Loucy (cell line): ENCODE measurements at regions not wholly inside any gene's neighbourhood (a gene's known extent, or its start where the extent isn't known, plus 50 kb on each side); places are given as distances from the start of the nearest gene placed in this dataset.

ENCODE experiments used
- EZH2phosphoT487 ChIP-seq: fragments of 200-600 bp; IDR thresholded peaks from 2 replicates; pipeline ENCODE4 v1.6.1; 2018; ENCODE audit warnings: antibody characterized with exemption, mild to moderate bottlenecking, moderate library complexity, borderline replicate concordance
- TF ChIP-seq, protein P1 (sequence below): fragments of 200-600 bp; sonication (generic); conservative IDR thresholded peaks from 2 replicates; pipeline ENCODE4 v1.5.1; 2014; ENCODE audit warnings: mild to moderate bottlenecking, antibody characterized with exemption, low read length

DNA sequence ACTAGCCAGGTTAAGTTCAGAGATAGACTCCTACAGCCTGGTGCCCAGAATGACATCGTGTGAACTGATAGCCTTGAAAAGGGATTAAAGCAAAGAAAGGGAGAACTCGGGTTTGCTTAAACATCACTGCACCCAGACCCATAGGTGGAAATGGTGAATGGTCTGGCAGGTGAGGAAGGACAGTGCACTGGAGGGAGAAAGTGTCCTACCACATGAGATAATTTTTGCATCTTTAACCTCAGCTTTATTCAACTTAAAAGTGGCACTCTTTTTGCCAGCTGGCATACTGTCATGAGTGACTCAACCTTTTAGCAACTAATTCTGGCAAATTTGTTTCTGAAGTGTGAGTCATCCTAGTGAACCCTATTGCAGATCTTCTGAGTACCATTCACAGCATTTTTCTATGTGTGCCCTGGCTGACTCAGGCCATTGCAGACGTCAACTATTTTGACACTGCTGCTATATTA lies 53.0 kb upstream of the DAPP1 start:
- TF ChIP-seq, protein P1, sequence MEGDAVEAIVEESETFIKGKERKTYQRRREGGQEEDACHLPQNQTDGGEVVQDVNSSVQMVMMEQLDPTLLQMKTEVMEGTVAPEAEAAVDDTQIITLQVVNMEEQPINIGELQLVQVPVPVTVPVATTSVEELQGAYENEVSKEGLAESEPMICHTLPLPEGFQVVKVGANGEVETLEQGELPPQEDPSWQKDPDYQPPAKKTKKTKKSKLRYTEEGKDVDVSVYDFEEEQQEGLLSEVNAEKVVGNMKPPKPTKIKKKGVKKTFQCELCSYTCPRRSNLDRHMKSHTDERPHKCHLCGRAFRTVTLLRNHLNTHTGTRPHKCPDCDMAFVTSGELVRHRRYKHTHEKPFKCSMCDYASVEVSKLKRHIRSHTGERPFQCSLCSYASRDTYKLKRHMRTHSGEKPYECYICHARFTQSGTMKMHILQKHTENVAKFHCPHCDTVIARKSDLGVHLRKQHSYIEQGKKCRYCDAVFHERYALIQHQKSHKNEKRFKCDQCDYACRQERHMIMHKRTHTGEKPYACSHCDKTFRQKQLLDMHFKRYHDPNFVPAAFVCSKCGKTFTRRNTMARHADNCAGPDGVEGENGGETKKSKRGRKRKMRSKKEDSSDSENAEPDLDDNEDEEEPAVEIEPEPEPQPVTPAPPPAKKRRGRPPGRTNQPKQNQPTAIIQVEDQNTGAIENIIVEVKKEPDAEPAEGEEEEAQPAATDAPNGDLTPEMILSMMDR = no peak
- no peak for TF ChIP-seq EZH2phosphoT487
